ENCODE measurements at regions not wholly inside any gene's neighbourhood (a gene's known extent, or its start where the extent isn't known, plus 50 kb on each side); places are given as distances from the start of the nearest gene placed in this dataset.

GRCh38 chr5:139740992-139741672 is 54.5 kb upstream of the PSD2 start:
- FAIRE-seq = peak; percentile 83
- DNase-seq (ENCODE audit: low read depth) = no peak
- Histone ChIP-seq H3K27me3 (ENCODE audit: control insufficient read depth, insufficient read depth, low read length) (no peaks in the 10 kb centered on the region), H3K36me3 (ENCODE audit: control insufficient read depth, insufficient read depth, low read length) (no peaks in the 10 kb centered on the region), H3K4me3 (ENCODE audit: low read depth, low read length) (no peak overlapping the region)
- TF ChIP-seq, protein P1, sequence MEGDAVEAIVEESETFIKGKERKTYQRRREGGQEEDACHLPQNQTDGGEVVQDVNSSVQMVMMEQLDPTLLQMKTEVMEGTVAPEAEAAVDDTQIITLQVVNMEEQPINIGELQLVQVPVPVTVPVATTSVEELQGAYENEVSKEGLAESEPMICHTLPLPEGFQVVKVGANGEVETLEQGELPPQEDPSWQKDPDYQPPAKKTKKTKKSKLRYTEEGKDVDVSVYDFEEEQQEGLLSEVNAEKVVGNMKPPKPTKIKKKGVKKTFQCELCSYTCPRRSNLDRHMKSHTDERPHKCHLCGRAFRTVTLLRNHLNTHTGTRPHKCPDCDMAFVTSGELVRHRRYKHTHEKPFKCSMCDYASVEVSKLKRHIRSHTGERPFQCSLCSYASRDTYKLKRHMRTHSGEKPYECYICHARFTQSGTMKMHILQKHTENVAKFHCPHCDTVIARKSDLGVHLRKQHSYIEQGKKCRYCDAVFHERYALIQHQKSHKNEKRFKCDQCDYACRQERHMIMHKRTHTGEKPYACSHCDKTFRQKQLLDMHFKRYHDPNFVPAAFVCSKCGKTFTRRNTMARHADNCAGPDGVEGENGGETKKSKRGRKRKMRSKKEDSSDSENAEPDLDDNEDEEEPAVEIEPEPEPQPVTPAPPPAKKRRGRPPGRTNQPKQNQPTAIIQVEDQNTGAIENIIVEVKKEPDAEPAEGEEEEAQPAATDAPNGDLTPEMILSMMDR (IDR thresholded peaks at IDR 0.05; ENCODE audit: insufficient read depth, low read length, severe bottlenecking) = no peak

- FAIRE-seq (peak; percentile 68), DNase-seq (ENCODE audit: low read depth) (no peak)
- TF ChIP-seq, protein P1 (IDR thresholded peaks at IDR 0.05; ENCODE audit: insufficient read depth, low read length, severe bottlenecking) = no peak
- Histone ChIP-seq H3K36me3 (ENCODE audit: control insufficient read depth, insufficient read depth, low read length) (no peaks in the 10 kb centered on the region), H3K27me3 (ENCODE audit: control insufficient read depth, insufficient read depth, low read length) (peaks cover 1% of the 10 kb centered on the region), H3K4me3 (ENCODE audit: low read depth, low read length) (no peak overlapping the region)
Measured at GRCh38 chr5:139741823-139742172, 53.8 kb upstream of the PSD2 start.

DNA sequence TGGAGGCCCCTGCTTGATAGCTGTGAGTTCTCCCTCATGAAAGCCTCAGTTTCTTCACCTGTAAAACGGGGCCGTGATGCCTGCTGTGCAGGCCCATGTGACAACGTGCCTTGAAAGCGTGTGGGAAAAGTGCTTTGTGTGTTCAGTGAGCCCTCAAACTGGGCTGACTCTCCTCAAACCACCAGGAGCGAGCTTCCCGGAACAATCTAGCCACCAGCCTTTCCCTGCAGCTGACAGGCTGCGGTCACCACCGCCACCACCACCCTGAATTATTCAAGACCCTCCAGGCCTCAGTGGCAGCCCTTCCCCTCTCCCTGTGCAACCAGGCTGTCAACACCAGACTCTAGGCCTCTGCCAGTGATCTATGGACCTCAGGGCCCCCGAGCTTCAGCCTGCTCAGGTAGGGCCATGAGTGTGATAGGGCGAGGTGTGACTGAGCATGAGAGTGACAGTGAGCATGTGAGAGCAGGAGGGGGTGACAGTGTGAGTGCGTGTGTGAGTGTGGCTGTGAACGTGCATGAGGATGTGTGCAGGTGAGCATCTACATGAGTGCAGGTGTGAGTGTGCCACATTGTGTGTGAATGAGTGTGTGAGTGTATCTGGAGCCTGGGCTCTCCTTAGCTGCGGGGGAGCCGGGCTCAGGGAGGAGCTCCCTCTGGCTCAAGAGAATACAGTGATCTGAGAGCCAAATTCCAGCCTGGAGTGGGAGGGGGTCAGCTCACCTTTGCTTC is 53.3 kb upstream of the PSD2 start:
- FAIRE-seq (no peak), DNase-seq (ENCODE audit: low read depth) (no peak)
- no peak overlapping the region for H3K4me3 ChIP-seq (ENCODE audit: low read depth, low read length)
- TF ChIP-seq, protein P1 (IDR thresholded peaks at IDR 0.05; ENCODE audit: insufficient read depth, low read length, severe bottlenecking) = no peak
- H3K36me3 ChIP-seq (ENCODE audit: control insufficient read depth, insufficient read depth, low read length) = no peaks in the 10 kb centered on the region
- peaks cover 6% of the 10 kb centered on the region for H3K27me3 ChIP-seq (ENCODE audit: control insufficient read depth, insufficient read depth, low read length)

DNA sequence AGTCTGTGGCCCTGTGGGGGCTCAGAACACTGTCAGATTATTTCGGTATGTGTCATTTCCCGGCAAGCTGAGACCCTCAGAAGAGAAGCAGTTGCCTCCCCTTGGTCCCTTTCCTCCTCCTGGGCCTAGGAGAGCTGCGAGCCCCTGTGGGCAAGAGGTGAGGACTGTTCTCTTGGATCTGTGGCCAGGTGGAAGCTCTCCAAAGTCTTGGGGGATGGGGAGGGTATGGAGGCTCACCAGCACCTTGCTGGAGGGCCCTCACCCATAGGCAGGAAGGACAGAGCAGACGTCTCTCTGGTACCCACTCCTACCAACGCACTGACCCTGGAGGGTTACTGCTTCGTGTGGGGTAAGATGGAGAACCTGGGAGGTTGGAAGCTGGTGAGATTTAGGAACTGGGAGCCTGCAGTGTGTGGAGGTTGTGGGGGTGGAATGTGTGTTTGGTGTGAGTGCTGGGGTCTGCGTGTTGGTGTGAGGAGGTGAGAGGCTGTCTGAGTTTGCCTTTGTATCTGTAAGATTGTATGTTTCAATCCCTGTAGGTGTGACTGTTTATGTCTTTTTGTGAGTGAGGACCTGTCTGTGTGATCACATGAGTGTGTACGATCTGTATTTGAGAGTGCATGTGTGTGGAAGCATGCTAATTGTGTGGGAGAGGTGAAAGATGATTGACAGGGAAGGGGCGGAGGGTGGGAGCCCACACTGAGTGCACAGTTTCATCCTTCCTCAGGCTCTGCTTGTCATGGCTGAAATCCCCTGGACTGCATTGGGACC is 52.4 kb upstream of the PSD2 start:
- H3K36me3 ChIP-seq (ENCODE audit: control insufficient read depth, insufficient read depth, low read length) = no peaks in the 10 kb centered on the region
- H3K27me3 ChIP-seq (ENCODE audit: control insufficient read depth, insufficient read depth, low read length) = peaks cover 13% of the 10 kb centered on the region
- FAIRE-seq (peak; percentile 90), DNase-seq (ENCODE audit: low read depth) (no peak)
- TF ChIP-seq, protein P1 (IDR thresholded peaks at IDR 0.05; ENCODE audit: insufficient read depth, low read length, severe bottlenecking) = no peak
- H3K4me3 ChIP-seq (ENCODE audit: low read depth, low read length) = no peak overlapping the region

DNA sequence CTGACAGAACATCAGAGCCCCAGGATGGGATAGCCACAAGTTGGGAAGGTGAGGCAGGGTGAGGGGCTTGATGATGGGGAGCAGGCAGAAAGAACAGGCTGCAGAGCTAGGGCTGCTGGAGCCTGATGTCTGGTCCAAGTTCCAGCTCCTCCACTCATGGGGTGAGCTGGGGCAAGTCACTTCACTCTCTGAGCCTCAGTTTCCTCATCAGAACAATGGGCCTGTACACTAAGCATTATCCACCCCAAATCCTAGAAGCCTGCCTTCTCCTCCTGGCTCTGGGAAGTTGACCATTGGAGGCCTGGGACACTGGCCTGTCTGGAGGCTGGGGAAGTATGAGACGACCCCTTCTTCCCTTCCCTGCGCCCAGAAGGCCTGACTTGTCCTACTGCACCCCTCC is 51.8 kb upstream of the PSD2 start:
- TF ChIP-seq, protein P1 (IDR thresholded peaks at IDR 0.05; ENCODE audit: insufficient read depth, low read length, severe bottlenecking) = no peak
- Histone ChIP-seq H3K4me3 (ENCODE audit: low read depth, low read length) (no peak overlapping the region), H3K27me3 (ENCODE audit: control insufficient read depth, insufficient read depth, low read length) (peaks cover 17% of the 10 kb centered on the region), H3K36me3 (ENCODE audit: control insufficient read depth, insufficient read depth, low read length) (no peaks in the 10 kb centered on the region)
- FAIRE-seq = no peak
- no peak for DNase-seq (ENCODE audit: low read depth)
